ENCODE measurements at regions not wholly inside any gene's neighbourhood (a gene's known extent, or its start where the extent isn't known, plus 50 kb on each side); places are given as distances from the start of the nearest gene placed in this dataset.

DNA sequence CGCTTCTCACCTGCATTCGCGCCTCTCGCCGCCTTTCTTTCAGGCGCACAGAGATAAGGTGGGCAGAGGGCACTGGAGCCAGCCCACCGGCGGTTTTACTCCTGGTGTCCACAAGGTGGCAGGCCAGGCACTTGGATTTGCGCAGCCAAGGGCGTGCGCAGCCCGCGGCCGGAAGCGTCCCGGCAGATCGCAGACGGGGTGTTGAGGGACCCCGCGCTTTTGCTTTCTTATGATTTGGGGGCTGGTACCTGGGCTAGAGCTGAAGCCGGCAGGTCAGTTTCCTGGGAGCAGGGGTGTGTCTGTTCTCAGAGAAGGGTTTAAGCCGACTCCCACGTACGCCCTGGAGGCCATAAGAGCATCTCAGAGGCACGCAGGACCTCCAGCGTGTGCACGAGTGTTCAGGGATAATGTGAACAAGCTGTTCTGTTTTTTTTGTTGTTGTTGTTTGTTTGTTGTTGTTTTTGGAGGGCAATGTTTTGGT, 305.6 kb upstream of the CXCR4 start:
- H3K4me3 Mint-ChIP-seq: peak overlapping the region; percentile 85
- no peaks in the 10 kb centered on the region for H3K9me3 ChIP-seq (ENCODE audit: control insufficient read depth in 1 of 2, insufficient read depth in 1 of 2, low read length in 2 of 2)
- DNase-seq: peak; percentile 63 to 88 (median 72)
- no peaks in the 10 kb centered on the region for H3K9me3 Mint-ChIP-seq
- CTCF ChIA-PET: interaction anchor here (0.9 to 1.0 kb wide), 2 partner anchors 96 to 510 kb away, joined by 3 to 6 read pairs; no protein-coding TSS in a partner anchor
- peak overlapping the region; percentile 56 for H3K4me3 ChIP-seq (ENCODE audit: low read length)
- H3K4me1 Mint-ChIP-seq (ENCODE audit: low read depth): peaks cover 15% of the 10 kb centered on the region
- no peak overlapping the region for H3K27ac Mint-ChIP-seq
- intact Hi-C loops (cut with DNase I, micrococcal nuclease): loop anchor here (10.0 kb wide), 2 partner anchors 231 to 311 kb away; no protein-coding TSS in a partner anchor
- ATAC-seq (ENCODE audit: poor library complexity): peak; percentile 96
- H3K27me3 Mint-ChIP-seq: peaks cover 68% of the 10 kb centered on the region
- H3K27ac ChIP-seq (ENCODE audit: low read depth in 1 of 2, low read length in 2 of 2): no peak overlapping the region
- POLR2A ChIA-PET: interaction anchor here (0.9 kb wide), 1 partner anchor 1415 kb away, joined by 3 read pairs; no protein-coding TSS in a partner anchor
- peaks cover 18% of the 10 kb centered on the region for H3K4me1 ChIP-seq (ENCODE audit: insufficient read depth, low read length)
- H3K27me3 ChIP-seq (ENCODE audit: control insufficient read depth in 1 of 2, insufficient read depth in 2 of 2, low read length in 2 of 2): peaks cover 0 to 12% of the 10 kb centered on the region in 2 experiments
- no peaks in the 10 kb centered on the region for H3K36me3 ChIP-seq (ENCODE audit: insufficient read depth, low read length)
- no peaks in the 10 kb centered on the region for H3K36me3 Mint-ChIP-seq (ENCODE audit: low read depth)
- peak; percentile 93 for TF ChIP-seq CTCF (IDR thresholded peaks at IDR 0.05)

DNA sequence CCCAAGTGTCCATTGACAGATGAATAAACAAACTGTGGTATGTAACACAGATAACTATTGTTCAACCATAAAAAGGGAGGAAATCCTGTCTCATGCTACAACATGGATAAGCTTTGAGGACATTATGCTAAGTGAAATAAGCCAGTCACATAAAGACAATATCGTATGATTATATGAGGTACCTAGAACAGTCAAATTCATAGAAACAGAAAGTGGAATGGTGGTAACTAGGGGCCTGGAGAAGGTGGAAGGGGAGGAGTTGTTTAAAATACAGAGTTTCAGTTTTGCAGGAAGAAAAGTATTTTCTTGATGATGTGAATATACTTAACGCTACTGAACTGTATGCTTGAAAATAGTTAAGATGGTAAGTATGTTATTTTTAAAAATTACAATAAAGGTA, 304.6 kb upstream of the CXCR4 start:
- no peak for ATAC-seq (ENCODE audit: poor library complexity)
- Histone ChIP-seq H3K27ac (ENCODE audit: low read depth in 1 of 2, low read length in 2 of 2) (no peak overlapping the region), H3K4me1 (ENCODE audit: insufficient read depth, low read length) (peaks cover 18% of the 10 kb centered on the region), H3K9me3 (ENCODE audit: control insufficient read depth in 1 of 2, insufficient read depth in 1 of 2, low read length in 2 of 2) (no peaks in the 10 kb centered on the region), H3K27me3 (ENCODE audit: control insufficient read depth in 1 of 2, insufficient read depth in 2 of 2, low read length in 2 of 2) (peaks cover 0 to 12% of the 10 kb centered on the region in 2 experiments), H3K36me3 (ENCODE audit: insufficient read depth, low read length) (no peaks in the 10 kb centered on the region), H3K4me3 (ENCODE audit: low read length) (no peak overlapping the region)
- no peak for TF ChIP-seq CTCF (IDR thresholded peaks at IDR 0.05)
- CTCF ChIA-PET: no interaction called here
- Mint-ChIP-seq H3K27me3 (peaks cover 79% of the 10 kb centered on the region), H3K9me3 (no peaks in the 10 kb centered on the region), H3K36me3 (ENCODE audit: low read depth) (no peaks in the 10 kb centered on the region), H3K27ac (no peak overlapping the region), H3K4me1 (ENCODE audit: low read depth) (peaks cover 15% of the 10 kb centered on the region), H3K4me3 (peak overlapping the region; percentile 16)
- no peak for DNase-seq
- intact Hi-C loops (cut with DNase I, micrococcal nuclease): loop anchor here (10.0 kb wide), 2 partner anchors 232 to 312 kb away; no protein-coding TSS in a partner anchor
- POLR2A ChIA-PET: no interaction called here

DNA sequence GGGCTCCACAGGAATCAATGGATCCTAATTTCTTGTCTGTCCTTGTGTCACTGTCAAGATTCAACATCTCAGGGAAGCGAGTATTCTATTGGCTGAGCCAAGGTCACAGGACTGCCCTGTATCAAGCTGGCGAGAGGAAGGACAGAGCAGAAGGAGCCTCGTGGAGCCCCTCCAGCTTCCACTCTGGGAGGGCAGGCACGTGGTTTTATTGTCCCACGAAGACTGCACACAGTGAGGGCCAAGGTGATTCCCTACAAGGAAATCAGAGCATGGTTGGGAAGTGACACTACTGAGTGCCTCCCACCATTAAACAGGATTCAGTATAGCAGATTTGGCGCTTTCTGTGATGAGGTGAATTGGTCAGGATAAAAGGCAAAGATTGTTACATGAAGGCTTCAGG, 302.4 kb upstream of the CXCR4 start:
- Mint-ChIP-seq H3K27ac (no peak overlapping the region), H3K36me3 (ENCODE audit: low read depth) (no peaks in the 10 kb centered on the region), H3K27me3 (peaks cover 82% of the 10 kb centered on the region), H3K4me3 (no peak overlapping the region), H3K4me1 (ENCODE audit: low read depth) (peaks cover 15% of the 10 kb centered on the region), H3K9me3 (no peaks in the 10 kb centered on the region)
- Histone ChIP-seq H3K4me1 (ENCODE audit: insufficient read depth, low read length) (peaks cover 18% of the 10 kb centered on the region), H3K4me3 (ENCODE audit: low read length) (no peak overlapping the region), H3K9me3 (ENCODE audit: control insufficient read depth in 1 of 2, insufficient read depth in 1 of 2, low read length in 2 of 2) (no peaks in the 10 kb centered on the region), H3K27ac (ENCODE audit: low read depth in 1 of 2, low read length in 2 of 2) (no peak overlapping the region), H3K36me3 (ENCODE audit: insufficient read depth, low read length) (no peaks in the 10 kb centered on the region), H3K27me3 (ENCODE audit: control insufficient read depth in 1 of 2, insufficient read depth in 2 of 2, low read length in 2 of 2) (peaks cover 0 to 9% of the 10 kb centered on the region in 2 experiments)
- CTCF ChIA-PET: no interaction called here
- POLR2A ChIA-PET: no interaction called here
- no peak for TF ChIP-seq CTCF (IDR thresholded peaks at IDR 0.05)
- intact Hi-C loops (cut with DNase I, micrococcal nuclease): loop anchor here (10.0 kb wide), 2 partner anchors 234 to 314 kb away; no protein-coding TSS in a partner anchor
- no peak for DNase-seq
- ATAC-seq (ENCODE audit: poor library complexity): no peak
